ENCODE measurements at regions not wholly inside any gene's neighbourhood (a gene's known extent, or its start where the extent isn't known, plus 50 kb on each side); places are given as distances from the start of the nearest gene placed in this dataset.

- DNase-seq, result peak; percentile 5
Measured at GRCh38 chr7:12518920-12519681, 51.4 kb upstream of the SCIN start.

DNA sequence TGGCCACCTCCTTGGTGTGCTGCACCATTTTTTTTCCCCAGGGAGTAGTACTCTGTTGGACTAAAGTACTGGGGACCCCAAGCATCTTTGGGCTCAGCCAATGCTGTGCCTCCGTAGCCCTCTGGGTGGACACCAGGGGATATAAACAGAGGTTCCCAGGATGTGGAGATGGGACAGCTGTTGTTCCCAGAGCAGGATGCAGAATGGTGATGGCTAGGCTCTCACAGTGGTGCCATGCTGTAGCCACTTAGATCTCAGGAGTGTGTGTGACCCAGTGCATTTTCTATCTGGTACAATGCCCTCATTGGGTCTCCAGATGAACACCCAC, 50.9 kb upstream of the SCIN start:
- DNase-seq, result no peak
